Choroid plexus epithelial cell (primary cell): ENCODE measurements at regions not wholly inside any gene's neighbourhood (a gene's known extent, or its start where the extent isn't known, plus 50 kb on each side); places are given as distances from the start of the nearest gene placed in this dataset.

Source experiments
- DNase-seq: peaks from one replicate; pipeline ENCODE4 v3.0.0-alpha.2; 2010; ENCODE audit warnings: low read depth
- H3K4me3 ChIP-seq: 2 replicates; pipeline ENCODE4 v1.5.1; 2011; ENCODE audit warnings: low read depth, mild to moderate bottlenecking, control low read depth, low read length, moderate library complexity
- CTCF ChIP-seq: conservative IDR thresholded peaks from 2 replicates; pipeline ENCODE4 v1.5.1; 2011; ENCODE audit warnings: low read depth, mild to moderate bottlenecking, control low read depth, inconsistent platforms, low read length, moderate library complexity

GRCh38 chr2:60298006-60298696 lies 255.3 kb downstream of the BCL11A start:
- no peak for DNase-seq
- no peak for TF ChIP-seq CTCF
- H3K4me3 ChIP-seq: no peak overlapping the region

- no peak overlapping the region for H3K4me3 ChIP-seq
- DNase-seq: no peak
- no peak for TF ChIP-seq CTCF
Measured at GRCh38 chr2:60297296-60298005, 256.0 kb downstream of the BCL11A start.

GRCh38 chr2:60296219-60296955 lies 257.1 kb downstream of the BCL11A start:
- TF ChIP-seq CTCF: no peak
- H3K4me3 ChIP-seq: no peak overlapping the region
- DNase-seq: no peak

GRCh38 chr2:60295636-60295962 lies 257.9 kb downstream of the BCL11A start:
- H3K4me3 ChIP-seq: no peak overlapping the region
- no peak for DNase-seq
- TF ChIP-seq CTCF: no peak

- DNase-seq: no peak
- TF ChIP-seq CTCF: no peak
- no peak overlapping the region for H3K4me3 ChIP-seq
Measured at GRCh38 chr2:60294901-60295635, 258.4 kb downstream of the BCL11A start.

GRCh38 chr2:60292242-60292641 lies 261.2 kb downstream of the BCL11A start:
- no peak for DNase-seq
- no peak overlapping the region for H3K4me3 ChIP-seq
- no peak for TF ChIP-seq CTCF
